ENCODE measurements at regions not wholly inside any gene's neighbourhood (a gene's known extent, or its start where the extent isn't known, plus 50 kb on each side); places are given as distances from the start of the nearest gene placed in this dataset.
A peak's percentile ranks its signal among the peaks of the same experiment; 100 is the strongest.
"Not testable (repeated sequence)": the region's sequence is repeated elsewhere in the genome, so short reads cannot be mapped to it uniquely, and the experiment has no call there.

GRCh38 chr2:87431051-87431450, 316.8 kb upstream of the PLGLB2 start:
- H3K9me3 ChIP-seq; H3K27me3 ChIP-seq (replicated peaks in 1 of 7); H3K36me3 ChIP-seq; H3K4me1 ChIP-seq; H3K4me3 ChIP-seq; intact Hi-C loops (cut with DNase I; ENCODE audit: low total_unique reads); DNase-seq; H3K27ac ChIP-seq: not testable (repeated sequence)
- no CpG with 5 or more reads among the region's 2 CpGs for WGBS, 5 donors

- H3K36me3 ChIP-seq; H3K27me3 ChIP-seq (replicated peaks in 1 of 7); intact Hi-C loops (cut with DNase I; ENCODE audit: low total_unique reads); H3K4me3 ChIP-seq; H3K9me3 ChIP-seq; H3K4me1 ChIP-seq; DNase-seq; H3K27ac ChIP-seq: not testable (repeated sequence)
- 90 to 100% (median 92%) methylated on average over 1 of the region's 2 CpGs for WGBS, 5 donors
Measured at GRCh38 chr2:87432711-87433453, 315.0 kb upstream of the PLGLB2 start.

DNA sequence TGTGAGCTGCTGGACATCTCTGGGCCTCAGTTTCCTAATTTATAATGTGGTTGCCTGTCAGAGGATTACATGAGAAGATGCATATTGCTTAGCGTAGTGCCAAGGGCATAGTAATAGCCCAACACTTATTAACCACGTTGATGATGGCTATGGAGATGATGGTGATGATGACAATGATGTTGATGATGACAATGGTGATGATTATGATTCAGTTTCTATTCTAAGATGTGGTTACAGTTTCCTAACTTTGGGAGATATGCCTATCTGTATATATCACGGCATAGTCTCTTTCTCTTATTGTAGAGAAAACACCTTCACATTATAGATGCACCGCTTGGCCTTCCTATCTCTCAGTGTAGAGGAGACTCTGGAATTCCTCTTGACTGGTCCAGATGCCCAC, 311.9 kb upstream of the PLGLB2 start:
- 93 to 100% (median 94%) methylated on average over 3 to 4 of the region's 4 CpGs for WGBS, 5 donors
- H3K36me3 ChIP-seq; H3K4me3 ChIP-seq; H3K27ac ChIP-seq; H3K9me3 ChIP-seq; intact Hi-C loops (cut with DNase I; ENCODE audit: low total_unique reads); H3K4me1 ChIP-seq; H3K27me3 ChIP-seq (replicated peaks in 1 of 7); DNase-seq: not testable (repeated sequence)

GRCh38 chr2:87437701-87438260, 310.1 kb upstream of the PLGLB2 start:
- H3K36me3 ChIP-seq; H3K27ac ChIP-seq; H3K4me3 ChIP-seq; H3K9me3 ChIP-seq; intact Hi-C loops (cut with DNase I; ENCODE audit: low total_unique reads); H3K4me1 ChIP-seq; H3K27me3 ChIP-seq (replicated peaks in 1 of 7); DNase-seq: not testable (repeated sequence)
- WGBS, 5 donors, result 55 to 86% (median 68%) methylated on average over 1 to 3 of the region's 4 CpGs

DNA sequence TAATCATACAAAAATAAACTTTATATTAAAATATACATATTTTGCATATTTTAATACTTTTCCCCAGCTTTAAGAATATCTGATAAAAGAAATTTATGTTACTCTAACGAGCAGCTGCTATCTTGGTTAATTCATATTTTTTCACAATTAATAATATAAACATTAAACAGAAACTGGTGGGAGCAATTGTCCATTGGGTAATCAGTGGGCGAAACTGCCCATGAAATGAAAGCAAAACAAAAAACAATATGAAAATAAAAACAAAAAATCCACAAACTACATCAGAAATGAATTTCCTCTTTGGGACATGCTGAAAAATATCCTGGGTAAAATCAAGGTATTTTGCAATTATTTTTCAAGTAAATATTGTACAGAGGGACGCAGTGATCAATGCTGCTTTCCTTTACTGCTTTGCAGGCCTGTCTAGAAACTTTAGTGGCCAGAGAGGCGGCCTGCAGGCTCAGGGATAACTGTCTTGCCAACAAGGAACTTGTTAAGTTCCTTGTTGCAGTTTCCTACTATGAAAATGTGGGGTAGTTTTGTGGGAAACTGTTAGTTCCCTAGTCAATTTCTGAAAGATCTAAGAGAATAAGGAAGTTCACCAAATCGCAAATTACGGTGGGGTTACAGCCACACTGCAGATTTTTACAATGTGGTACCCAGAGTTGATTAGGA, 309.0 kb upstream of the PLGLB2 start:
- H3K4me1 ChIP-seq; H3K9me3 ChIP-seq; H3K36me3 ChIP-seq; intact Hi-C loops (cut with DNase I; ENCODE audit: low total_unique reads); DNase-seq; H3K4me3 ChIP-seq; H3K27me3 ChIP-seq (replicated peaks in 1 of 7): not testable (repeated sequence)
- H3K27ac ChIP-seq, result peak overlapping the region in 3 of 8 donors; percentile 33 to 60 (median 39)
- WGBS, 5 donors, result 38 to 69% (median 64%) methylated on average over 3 to 6 of the region's 6 CpGs

GRCh38 chr2:87439617-87440204, 308.2 kb upstream of the PLGLB2 start:
- peak overlapping the region in 3 of 8 donors; percentile 33 to 60 (median 39) for H3K27ac ChIP-seq
- DNase-seq; intact Hi-C loops (cut with DNase I; ENCODE audit: low total_unique reads); H3K9me3 ChIP-seq; H3K4me1 ChIP-seq; H3K27me3 ChIP-seq (replicated peaks in 1 of 7); H3K36me3 ChIP-seq; H3K4me3 ChIP-seq: not testable (repeated sequence)
- 63 to 81% (median 71%) methylated on average over 5 to 7 of the region's 7 CpGs for WGBS, 5 donors

- DNase-seq; H3K4me3 ChIP-seq; H3K4me1 ChIP-seq; H3K27ac ChIP-seq; H3K9me3 ChIP-seq; H3K27me3 ChIP-seq (replicated peaks in 1 of 7); H3K36me3 ChIP-seq; intact Hi-C loops (cut with DNase I; ENCODE audit: low total_unique reads): not testable (repeated sequence)
- WGBS, 5 donors, result 65 to 84% (median 70%) methylated on average over 2 of the region's 2 CpGs
Measured at GRCh38 chr2:87440650-87441049, 307.2 kb upstream of the PLGLB2 start.

GRCh38 chr2:87441375-87441774, 306.5 kb upstream of the PLGLB2 start:
- DNase-seq; H3K27ac ChIP-seq; H3K36me3 ChIP-seq; H3K4me1 ChIP-seq; H3K9me3 ChIP-seq; intact Hi-C loops (cut with DNase I; ENCODE audit: low total_unique reads); H3K4me3 ChIP-seq; H3K27me3 ChIP-seq (replicated peaks in 1 of 7): not testable (repeated sequence)
- 76 to 95% (median 90%) methylated on average over 6 of the region's 6 CpGs for WGBS, 5 donors

- peak overlapping the region in 4 of 8 donors; percentile 40 to 59 (median 54) for H3K27ac ChIP-seq
- DNase-seq; H3K4me1 ChIP-seq; H3K4me3 ChIP-seq; H3K36me3 ChIP-seq; H3K27me3 ChIP-seq (replicated peaks in 1 of 7); intact Hi-C loops (cut with DNase I; ENCODE audit: low total_unique reads); H3K9me3 ChIP-seq: not testable (repeated sequence)
- 49 to 67% (median 61%) methylated on average over 4 to 5 of the region's 6 CpGs for WGBS, 5 donors
Measured at GRCh38 chr2:87442983-87443577, 304.8 kb upstream of the PLGLB2 start.

DNA sequence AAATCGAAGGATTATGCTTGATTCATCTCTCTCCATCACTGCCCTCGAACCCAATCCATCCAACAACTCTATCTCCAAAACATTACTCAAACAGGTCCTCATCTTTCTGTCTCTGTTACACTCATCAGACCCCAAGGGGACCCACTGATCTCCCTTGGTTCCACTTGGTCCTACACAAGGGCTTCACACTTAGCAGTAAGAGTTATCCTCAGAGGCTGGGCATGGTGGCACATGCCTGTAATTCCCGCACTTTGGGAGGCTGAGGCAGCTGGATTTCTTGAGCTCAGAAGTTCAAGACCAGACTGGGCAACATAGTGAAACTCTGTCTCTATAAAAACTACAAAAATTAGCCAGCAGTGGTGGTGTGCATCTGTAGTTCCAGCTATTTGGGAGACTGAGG, 302.9 kb upstream of the PLGLB2 start:
- H3K27me3 ChIP-seq (replicated peaks in 1 of 7); H3K36me3 ChIP-seq; H3K4me3 ChIP-seq; H3K4me1 ChIP-seq; H3K27ac ChIP-seq; H3K9me3 ChIP-seq; DNase-seq; intact Hi-C loops (cut with DNase I; ENCODE audit: low total_unique reads): not testable (repeated sequence)
- 65 to 95% (median 85%) methylated on average over 2 to 3 of the region's 3 CpGs for WGBS, 5 donors

All from spleen (tissue), 11 donors.